ENCODE measurements at regions not wholly inside any gene's neighbourhood (a gene's known extent, or its start where the extent isn't known, plus 50 kb on each side); places are given as distances from the start of the nearest gene placed in this dataset.

DNA sequence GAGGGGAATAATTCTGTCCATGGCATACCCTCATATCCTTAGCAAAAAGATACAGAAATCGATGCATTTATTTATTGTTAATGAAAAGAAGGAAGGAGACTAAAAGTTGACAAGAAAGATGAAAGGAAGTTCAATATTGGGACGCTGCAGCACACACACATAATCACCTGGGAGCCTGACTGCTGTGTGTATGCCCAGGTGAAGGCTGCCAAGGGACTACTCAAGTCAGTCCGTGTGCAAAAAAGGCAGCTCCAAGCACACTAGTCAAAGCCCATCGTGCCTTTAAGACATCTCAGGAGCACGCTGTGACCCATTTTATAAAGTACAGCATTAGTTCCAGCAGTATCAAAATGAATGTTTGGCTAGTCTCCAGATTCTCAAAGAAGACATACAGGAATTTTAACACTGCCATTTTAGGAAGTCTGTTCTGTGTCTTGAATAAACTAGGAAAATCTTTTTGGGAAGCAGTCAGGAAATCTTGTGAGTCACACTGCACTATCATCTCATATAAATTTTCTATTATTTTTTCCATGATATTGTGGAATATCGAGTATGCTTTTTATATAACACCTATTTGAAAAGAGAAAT is 363.9 kb downstream of the GASK1B start (continued):
- TF ChIP-seq, protein P1, sequence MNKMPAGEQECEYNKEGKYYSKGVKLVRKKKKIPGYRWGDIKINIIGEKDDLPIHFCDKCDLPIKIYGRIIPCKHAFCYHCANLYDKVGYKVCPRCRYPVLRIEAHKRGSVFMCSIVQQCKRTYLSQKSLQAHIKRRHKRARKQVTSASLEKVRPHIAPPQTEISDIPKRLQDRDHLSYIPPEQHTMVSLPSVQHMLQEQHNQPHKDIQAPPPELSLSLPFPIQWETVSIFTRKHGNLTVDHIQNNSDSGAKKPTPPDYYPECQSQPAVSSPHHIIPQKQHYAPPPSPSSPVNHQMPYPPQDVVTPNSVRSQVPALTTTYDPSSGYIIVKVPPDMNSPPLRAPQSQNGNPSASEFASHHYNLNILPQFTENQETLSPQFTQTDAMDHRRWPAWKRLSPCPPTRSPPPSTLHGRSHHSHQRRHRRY (tag by site-specific recombination; IDR thresholded peaks at IDR 0.05), result no peak
- TF ChIP-seq ZNF548 (tag by site-specific recombination; IDR thresholded peaks at IDR 0.05) (no peak), ZNF629 (tag by site-specific recombination; IDR thresholded peaks at IDR 0.05) (no peak), ZNF433 (tag by site-specific recombination; IDR thresholded peaks at IDR 0.05; ENCODE audit: low read depth) (no peak), ZNF184 (tag by site-specific recombination; IDR thresholded peaks at IDR 0.05) (no peak)

DNA sequence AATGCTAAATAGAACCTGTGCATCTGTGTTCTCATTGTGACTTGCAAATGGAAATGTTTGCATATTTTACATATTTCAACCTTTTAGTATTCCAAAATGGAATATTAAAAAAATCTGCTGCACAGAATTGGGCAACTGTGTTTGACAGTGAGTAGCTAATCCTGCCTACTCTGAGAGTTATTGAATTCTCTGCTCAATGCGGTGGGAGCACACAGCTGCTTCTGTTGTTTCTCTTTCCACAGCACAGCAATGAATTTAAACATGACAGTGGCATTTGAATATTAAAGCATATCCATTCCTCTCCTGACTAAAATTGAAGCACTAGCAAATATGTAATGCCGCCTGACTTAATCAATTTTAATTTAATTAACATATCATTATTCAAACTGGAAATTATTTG is 366.6 kb downstream of the GASK1B start:
- H3K9me3 ChIP-seq (ENCODE audit: control insufficient read depth, insufficient read depth, low read depth, low read length), result no peaks in the 10 kb centered on the region
- CTCF ChIA-PET, result interaction anchor here (0.7 to 0.8 kb wide), 2 partner anchors 132 to 360 kb away, joined by 3 read pairs; no protein-coding TSS in a partner anchor
- H3K36me3 ChIP-seq (ENCODE audit: control insufficient read depth in 2 of 2, insufficient read depth in 1 of 2, low read length in 2 of 2), result no peaks in the 10 kb centered on the region
- H3K4me3 ChIP-seq (ENCODE audit: low read depth, low read length), result no peak overlapping the region
- no peak overlapping the region for H3K27ac ChIP-seq (ENCODE audit: extremely low read depth, low read depth, low read length)
- no peaks in the 10 kb centered on the region for H3K4me1 ChIP-seq (ENCODE audit: control insufficient read depth, insufficient read depth, low read length)
- POLR2A ChIA-PET, result no interaction called here
- TF ChIP-seq ZNF184 (tag by site-specific recombination; IDR thresholded peaks at IDR 0.05) (no peak), ZNF10 (tag by site-specific recombination; IDR thresholded peaks at IDR 0.05) (no peak), ZNF777 (tag by site-specific recombination; IDR thresholded peaks at IDR 0.05; ENCODE audit: borderline replicate concordance) (no peak), GLI4 (tag by site-specific recombination; IDR thresholded peaks at IDR 0.05) (no peak)
- TF ChIP-seq, protein P2, sequence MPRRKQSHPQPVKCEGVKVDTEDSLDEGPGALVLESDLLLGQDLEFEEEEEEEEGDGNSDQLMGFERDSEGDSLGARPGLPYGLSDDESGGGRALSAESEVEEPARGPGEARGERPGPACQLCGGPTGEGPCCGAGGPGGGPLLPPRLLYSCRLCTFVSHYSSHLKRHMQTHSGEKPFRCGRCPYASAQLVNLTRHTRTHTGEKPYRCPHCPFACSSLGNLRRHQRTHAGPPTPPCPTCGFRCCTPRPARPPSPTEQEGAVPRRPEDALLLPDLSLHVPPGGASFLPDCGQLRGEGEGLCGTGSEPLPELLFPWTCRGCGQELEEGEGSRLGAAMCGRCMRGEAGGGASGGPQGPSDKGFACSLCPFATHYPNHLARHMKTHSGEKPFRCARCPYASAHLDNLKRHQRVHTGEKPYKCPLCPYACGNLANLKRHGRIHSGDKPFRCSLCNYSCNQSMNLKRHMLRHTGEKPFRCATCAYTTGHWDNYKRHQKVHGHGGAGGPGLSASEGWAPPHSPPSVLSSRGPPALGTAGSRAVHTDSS (tag by site-specific recombination; IDR thresholded peaks at IDR 0.05), result no peak

DNA sequence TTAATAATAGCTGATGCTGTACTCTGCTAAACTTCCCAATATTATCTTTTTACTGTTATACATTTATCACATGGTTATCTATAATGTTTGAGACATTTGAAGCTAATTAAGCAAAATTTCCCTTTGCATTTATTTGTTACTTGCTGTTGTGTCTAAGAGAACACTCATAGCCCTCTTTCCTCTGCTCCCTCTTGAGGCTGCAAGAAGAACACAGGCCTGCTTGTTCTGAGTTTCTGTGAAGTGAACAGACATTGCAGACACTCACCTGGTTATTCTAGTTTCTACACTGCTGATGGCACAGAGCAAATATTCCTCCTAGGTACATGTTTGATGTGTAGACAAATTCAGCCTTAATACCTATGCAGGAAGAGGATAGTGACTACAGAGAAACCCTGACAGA is 367.8 kb downstream of the GASK1B start:
- Histone ChIP-seq H3K9me3 (ENCODE audit: control insufficient read depth, insufficient read depth, low read depth, low read length) (no peaks in the 10 kb centered on the region), H3K4me3 (ENCODE audit: low read depth, low read length) (no peak overlapping the region), H3K4me1 (ENCODE audit: control insufficient read depth, insufficient read depth, low read length) (no peaks in the 10 kb centered on the region), H3K27ac (ENCODE audit: extremely low read depth, low read depth, low read length) (no peak overlapping the region), H3K36me3 (ENCODE audit: control insufficient read depth in 2 of 2, insufficient read depth in 1 of 2, low read length in 2 of 2) (no peaks in the 10 kb centered on the region)
- CTCF ChIA-PET, result no interaction called here
- POLR2A ChIA-PET, result no interaction called here
- TF ChIP-seq, protein P3, sequence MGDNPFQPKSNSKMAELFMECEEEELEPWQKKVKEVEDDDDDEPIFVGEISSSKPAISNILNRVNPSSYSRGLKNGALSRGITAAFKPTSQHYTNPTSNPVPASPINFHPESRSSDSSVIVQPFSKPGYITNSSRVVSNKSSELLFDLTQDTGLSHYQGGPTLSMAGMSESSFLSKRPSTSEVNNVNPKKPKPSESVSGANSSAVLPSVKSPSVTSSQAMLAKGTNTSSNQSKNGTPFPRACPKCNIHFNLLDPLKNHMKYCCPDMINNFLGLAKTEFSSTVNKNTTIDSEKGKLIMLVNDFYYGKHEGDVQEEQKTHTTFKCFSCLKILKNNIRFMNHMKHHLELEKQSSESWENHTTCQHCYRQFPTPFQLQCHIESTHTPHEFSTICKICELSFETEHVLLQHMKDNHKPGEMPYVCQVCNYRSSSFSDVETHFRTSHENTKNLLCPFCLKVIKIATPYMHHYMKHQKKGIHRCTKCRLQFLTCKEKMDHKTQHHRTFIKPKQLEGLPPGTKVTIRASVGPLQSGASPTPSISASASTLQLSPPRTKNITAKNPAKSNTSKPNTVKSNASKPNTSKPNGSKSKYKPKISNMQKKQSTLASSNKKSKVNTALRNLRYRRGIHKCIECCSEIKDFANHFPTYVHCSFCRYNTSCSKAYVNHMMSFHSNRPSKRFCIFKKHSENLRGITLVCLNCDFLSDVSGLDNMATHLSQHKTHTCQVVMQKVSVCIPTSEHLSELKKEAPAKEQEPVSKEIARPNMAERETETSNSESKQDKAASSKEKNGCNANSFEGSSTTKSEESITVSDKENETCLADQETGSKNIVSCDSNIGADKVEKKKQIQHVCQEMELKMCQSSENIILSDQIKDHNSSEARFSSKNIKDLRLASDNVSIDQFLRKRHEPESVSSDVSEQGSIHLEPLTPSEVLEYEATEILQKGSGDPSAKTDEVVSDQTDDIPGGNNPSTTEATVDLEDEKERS (tag by site-specific recombination; IDR thresholded peaks at IDR 0.05), result no peak
- TF ChIP-seq ZBTB8A (tag by site-specific recombination; IDR thresholded peaks at IDR 0.05) (no peak), ZNF654 (tag by site-specific recombination; IDR thresholded peaks at IDR 0.05; ENCODE audit: low read depth) (no peak), ZNF626 (tag by site-specific recombination; IDR thresholded peaks at IDR 0.05) (no peak), ZNF544 (tag by site-specific recombination; IDR thresholded peaks at IDR 0.05) (no peak), ZNF624 (tag by site-specific recombination; IDR thresholded peaks at IDR 0.05) (no peak), REPIN1 (tag by site-specific recombination; IDR thresholded peaks at IDR 0.05; ENCODE audit: low read depth) (no peak), ZNF510 (tag by site-specific recombination; IDR thresholded peaks at IDR 0.05; ENCODE audit: insufficient replicate concordance) (no peak), ZNF560 (tag by site-specific recombination; IDR thresholded peaks at IDR 0.05; ENCODE audit: borderline replicate concordance) (no peak), SCRT2 (tag by site-specific recombination; IDR thresholded peaks at IDR 0.05) (no peak), ZNF777 (tag by site-specific recombination; IDR thresholded peaks at IDR 0.05; ENCODE audit: borderline replicate concordance) (no peak), ZBTB48 (tag by site-specific recombination; IDR thresholded peaks at IDR 0.05) (no peak), INSM2 (tag by site-specific recombination; IDR thresholded peaks at IDR 0.05) (no peak), ZNF26 (tag by site-specific recombination; IDR thresholded peaks at IDR 0.05) (no peak)
